ENCODE measurements at regions not wholly inside any gene's neighbourhood (a gene's known extent, or its start where the extent isn't known, plus 50 kb on each side); places are given as distances from the start of the nearest gene placed in this dataset.

DNA sequence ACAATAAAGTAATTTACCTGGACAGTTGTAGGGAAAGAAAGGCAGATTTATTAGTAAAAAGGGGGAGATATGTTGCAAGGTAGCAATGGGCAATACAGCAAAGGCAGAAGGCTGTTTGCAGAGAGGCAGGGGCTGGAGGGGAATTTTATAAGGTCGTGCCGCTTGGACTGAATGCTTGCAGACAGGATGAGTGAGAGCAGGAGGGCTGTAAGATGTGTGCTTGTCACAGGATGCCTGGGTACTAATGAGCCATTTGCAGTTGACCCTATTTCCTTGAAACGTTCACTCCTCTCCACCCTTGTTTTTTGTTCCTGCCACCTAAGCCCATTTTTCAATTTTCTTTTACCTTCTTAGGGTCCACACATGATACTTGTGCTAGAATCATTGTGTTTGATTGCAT lies 214.7 kb downstream of the TRAM1L1 start (continued):
- TF ChIP-seq, protein P1, sequence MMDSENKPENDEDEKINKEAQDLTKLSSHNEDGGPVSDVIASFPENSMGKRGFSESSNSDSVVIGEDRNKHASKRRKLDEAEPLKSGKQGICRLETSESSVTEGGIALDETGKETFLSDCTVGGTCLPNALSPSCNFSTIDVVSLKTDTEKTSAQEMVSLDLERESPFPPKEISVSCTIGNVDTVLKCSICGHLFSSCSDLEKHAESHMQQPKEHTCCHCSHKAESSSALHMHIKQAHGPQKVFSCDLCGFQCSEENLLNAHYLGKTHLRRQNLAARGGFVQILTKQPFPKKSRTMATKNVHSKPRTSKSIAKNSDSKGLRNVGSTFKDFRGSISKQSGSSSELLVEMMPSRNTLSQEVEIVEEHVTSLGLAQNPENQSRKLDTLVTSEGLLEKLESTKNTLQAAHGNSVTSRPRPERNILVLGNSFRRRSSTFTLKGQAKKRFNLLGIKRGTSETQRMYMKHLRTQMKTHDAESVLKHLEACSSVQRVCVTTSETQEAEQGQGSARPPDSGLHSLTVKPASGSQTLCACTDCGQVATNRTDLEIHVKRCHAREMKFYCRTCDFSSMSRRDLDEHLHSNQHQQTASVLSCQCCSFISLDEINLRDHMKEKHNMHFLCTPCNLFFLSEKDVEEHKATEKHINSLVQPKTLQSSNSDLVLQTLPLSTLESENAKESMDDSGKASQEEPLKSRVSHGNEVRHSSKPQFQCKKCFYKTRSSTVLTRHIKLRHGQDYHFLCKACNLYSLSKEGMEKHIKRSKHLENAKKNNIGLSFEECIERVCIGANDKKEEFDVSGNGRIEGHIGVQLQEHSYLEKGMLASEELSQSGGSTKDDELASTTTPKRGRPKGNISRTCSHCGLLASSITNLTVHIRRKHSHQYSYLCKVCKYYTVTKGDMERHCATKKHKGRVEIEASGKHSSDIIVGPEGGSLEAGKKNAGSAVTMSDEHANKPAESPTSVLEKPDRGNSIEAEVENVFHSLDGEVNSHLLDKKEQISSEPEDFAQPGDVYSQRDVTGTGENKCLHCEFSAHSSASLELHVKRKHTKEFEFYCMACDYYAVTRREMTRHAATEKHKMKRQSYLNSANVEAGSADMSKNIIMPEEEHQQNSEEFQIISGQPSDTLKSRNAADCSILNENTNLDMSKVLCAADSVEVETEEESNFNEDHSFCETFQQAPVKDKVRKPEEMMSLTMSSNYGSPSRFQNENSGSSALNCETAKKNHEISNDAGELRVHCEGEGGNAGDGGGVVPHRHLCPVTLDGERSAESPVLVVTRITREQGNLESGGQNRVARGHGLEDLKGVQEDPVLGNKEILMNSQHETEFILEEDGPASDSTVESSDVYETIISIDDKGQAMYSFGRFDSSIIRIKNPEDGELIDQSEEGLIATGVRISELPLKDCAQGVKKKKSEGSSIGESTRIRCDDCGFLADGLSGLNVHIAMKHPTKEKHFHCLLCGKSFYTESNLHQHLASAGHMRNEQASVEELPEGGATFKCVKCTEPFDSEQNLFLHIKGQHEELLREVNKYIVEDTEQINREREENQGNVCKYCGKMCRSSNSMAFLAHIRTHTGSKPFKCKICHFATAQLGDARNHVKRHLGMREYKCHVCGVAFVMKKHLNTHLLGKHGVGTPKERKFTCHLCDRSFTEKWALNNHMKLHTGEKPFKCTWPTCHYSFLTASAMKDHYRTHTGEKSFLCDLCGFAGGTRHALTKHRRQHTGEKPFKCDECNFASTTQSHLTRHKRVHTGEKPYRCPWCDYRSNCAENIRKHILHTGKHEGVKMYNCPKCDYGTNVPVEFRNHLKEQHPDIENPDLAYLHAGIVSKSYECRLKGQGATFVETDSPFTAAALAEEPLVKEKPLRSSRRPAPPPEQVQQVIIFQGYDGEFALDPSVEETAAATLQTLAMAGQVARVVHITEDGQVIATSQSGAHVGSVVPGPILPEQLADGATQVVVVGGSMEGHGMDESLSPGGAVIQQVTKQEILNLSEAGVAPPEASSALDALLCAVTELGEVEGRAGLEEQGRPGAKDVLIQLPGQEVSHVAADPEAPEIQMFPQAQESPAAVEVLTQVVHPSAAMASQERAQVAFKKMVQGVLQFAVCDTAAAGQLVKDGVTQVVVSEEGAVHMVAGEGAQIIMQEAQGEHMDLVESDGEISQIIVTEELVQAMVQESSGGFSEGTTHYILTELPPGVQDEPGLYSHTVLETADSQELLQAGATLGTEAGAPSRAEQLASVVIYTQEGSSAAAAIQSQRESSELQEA (CRISPR knock-in tag; IDR thresholded peaks at IDR 0.05; ENCODE audit: not compliant biosample characterization), result no peak
- TF ChIP-seq CENPT (CRISPR knock-in tag; IDR thresholded peaks at IDR 0.05; ENCODE audit: low read depth) (no peak), NONO (IDR thresholded peaks at IDR 0.05) (no peak), NONO (CRISPR knock-in tag; conservative IDR thresholded peaks at IDR 0.05) (no peak), ZNF333 (CRISPR knock-in tag; IDR thresholded peaks at IDR 0.05; ENCODE audit: borderline replicate concordance) (no peak)
- TF ChIP-seq, protein P2, sequence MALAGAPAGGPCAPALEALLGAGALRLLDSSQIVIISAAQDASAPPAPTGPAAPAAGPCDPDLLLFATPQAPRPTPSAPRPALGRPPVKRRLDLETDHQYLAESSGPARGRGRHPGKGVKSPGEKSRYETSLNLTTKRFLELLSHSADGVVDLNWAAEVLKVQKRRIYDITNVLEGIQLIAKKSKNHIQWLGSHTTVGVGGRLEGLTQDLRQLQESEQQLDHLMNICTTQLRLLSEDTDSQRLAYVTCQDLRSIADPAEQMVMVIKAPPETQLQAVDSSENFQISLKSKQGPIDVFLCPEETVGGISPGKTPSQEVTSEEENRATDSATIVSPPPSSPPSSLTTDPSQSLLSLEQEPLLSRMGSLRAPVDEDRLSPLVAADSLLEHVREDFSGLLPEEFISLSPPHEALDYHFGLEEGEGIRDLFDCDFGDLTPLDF (CRISPR knock-in tag; IDR thresholded peaks at IDR 0.05), result no peak

All from HepG2 (cell line).